ENCODE measurements at regions not wholly inside any gene's neighbourhood (a gene's known extent, or its start where the extent isn't known, plus 50 kb on each side); places are given as distances from the start of the nearest gene placed in this dataset.
A peak's percentile ranks its signal among the peaks of the same experiment; 100 is the strongest.

DNA sequence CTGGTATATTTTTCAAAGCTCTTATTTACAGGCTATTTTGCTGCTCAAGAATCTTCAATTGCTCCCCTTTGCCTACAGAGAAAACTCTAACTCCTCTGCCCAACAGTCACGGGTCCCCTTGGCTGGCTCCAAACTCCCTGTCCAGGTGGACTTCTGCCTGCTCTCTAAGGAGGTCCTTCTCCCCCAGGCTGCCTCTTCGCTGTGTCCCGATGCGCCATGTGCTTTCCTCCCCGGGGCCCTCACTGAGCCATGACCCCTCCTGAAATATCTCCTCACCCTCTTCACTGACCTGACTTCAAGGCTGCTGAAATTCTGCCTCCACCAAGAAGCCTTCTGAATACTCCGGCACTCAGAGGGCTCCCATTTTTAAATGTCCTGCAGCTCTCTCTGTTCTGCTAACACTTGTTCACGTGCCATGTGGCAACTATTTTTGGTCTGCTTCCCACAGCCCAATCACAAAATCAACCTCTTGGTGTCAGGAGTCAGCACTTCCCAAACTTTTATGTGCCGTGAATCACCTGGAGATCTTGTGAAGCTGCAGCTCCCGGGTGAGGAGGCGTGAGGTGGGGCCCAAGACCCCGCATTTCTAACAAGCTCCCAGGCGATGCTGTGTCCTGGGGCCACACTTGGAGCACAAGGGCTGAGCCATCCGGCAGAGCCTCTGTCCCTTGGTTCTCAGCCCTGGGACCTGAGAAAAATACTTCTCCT lies 85.7 kb upstream of the COL13A1 start:
- DNase-seq (ENCODE audit: low read depth in 2 of 3, low spot score in 2 of 3) = no peak

DNA sequence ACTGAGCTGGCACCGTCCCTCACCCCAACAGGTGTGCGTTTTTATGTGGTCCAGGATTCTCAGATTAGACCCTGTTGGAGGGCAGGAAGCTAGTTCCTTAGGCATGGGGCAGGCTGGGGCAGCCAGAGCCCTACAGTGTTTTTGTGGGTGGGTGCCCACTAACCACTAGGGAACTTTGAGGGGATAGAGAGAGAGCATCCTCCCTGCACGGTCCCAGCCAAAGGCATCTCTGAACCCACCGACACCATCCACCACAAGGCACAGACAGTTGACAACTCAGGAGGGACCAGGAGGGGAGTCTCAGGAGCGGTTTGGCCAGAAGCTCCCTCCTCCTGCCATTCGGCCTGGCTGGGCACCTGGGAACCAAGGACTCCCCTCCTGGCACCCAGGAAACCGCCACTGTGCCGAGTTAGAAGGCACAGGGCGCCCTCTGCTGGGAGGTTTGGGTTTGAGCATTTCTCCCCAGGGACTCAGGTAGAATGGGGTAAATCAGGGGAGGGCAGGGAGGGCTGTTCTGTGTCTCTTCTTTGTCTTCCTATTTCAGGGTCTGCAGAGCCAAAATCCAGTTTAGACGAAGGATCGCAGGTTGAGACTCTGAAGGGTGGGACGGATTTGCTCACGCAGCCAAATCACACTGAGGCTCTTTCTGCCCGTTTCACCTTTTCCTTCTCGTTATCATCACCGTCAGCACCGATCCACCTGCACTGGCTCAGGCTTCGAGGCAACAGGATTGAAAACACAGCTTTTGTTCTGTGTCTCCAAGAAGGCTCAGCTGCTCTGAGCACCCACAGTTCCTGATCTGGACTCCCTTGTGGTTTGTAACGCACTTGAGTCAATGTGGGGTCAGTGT lies 84.8 kb upstream of the COL13A1 start:
- peak in 2 of 3 experiments; percentile 37 to 59 for DNase-seq (ENCODE audit: low read depth in 2 of 3, low spot score in 2 of 3)

DNA sequence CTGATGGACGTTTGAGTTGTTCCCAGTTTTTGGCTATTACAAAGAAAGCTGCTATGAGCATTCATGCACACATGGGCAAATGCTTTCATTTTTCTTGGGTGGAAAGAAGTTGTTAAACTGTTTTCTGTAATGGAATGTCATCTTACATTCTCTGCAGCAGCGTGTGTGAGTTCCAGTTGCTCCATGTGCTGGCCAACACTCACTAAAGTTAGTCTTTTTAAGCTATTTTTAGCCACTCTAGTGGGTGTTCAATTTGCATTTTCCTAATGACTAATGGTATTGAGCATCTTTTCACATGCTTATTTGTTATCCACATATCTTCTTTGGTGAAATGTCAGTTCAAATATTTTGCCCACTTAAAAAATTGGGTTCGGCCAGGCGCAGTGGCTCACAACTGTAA lies 82.8 kb upstream of the COL13A1 start:
- no peak for DNase-seq (ENCODE audit: low read depth in 2 of 3, low spot score in 2 of 3)

DNA sequence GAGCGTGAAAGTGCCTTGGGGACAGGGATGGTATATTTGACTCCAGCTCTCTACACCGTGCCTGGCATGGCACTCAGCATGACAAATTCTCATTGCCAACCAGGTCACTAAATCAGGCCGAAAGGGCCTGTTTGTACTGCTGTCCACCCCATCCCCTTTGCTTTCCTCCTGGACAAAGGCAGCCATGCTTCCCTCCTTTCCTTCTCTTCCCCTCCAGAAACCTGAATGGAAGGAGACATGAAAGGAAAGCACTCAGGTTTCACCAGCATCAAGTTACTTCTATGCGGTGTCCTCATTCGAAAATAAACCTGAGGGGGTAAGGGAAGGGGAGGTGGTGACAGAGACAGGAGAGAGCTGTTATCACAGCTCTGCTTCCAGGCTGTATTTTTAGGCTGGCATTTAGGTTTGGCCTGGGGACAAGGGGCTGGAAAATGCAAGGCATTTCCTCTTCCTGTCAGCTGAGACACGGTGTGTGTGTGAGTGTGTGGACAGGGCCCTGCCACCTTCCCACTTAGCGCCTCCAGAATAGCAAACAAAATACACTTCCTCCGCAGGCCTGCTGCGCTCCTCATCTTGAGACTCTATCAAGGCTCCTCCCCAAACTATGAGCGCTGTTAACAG lies 79.9 kb upstream of the COL13A1 start:
- DNase-seq (ENCODE audit: low read depth in 2 of 3, low spot score in 2 of 3) = no peak

DNA sequence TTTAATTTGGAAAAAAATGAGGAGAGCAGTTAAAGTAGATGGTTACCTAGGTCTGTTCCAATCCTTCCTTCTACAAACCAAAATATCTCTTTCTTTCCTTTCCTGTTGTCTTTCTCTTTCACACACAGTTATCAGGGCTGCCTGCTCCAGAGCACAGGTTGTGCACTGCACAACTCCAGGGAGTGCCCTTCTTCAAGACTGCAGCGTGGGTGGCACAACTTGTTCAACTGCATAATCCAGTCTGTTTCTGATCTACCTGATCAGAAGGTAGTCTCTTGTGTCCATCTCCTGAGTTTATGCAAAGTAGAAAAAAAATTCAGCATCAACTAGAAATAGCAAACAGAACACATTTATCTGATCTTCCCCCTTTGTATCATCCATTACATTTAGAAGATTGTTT lies 78.1 kb upstream of the COL13A1 start:
- no peak for DNase-seq (ENCODE audit: low read depth in 2 of 3, low spot score in 2 of 3)

DNA sequence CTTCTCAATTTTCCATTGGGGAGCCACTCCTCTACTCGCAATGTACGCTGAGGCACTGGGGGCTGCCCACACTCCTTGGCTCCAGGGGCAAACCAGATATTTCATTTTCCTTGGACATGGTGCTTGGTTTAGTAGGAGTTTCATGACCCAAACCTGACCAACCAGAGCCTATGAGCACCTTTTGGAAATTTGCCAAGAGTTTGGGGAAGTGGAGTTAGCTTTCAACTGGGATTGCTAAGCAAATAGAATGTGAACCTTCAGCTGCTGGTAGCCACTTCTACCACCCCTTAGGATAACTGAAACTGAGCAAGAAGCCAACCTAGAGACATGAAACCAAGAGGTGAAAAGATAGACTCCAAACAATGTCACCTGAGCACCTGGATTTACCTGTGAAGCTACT lies 74.9 kb upstream of the COL13A1 start:
- DNase-seq (ENCODE audit: low read depth in 2 of 3, low spot score in 2 of 3) = no peak

DNA sequence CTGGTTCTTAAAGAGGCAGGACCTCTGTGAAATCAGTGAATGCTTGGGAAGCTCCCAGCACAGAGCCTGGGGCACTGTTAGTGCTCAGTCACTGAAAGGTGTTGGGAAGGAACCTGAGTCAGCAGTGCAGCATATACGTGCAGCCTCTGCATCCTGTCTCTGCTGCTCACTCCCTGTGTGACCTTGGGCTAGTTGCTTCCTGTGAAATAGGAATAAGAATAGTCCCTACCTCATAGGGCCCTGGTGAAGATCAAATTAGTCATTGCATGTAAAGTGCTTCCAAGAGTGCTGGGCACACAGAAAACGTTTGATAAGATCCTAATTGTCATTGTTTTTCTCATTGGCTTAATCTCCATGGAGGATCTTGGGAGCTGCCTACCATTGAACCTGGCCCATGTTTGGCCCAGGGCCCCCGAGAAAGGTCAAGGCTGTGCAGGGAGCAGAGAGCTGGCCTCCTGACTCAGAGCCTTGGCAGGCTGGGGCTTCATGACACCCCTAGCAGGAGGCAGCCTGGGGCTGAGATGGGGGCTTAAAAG lies 73.3 kb upstream of the COL13A1 start:
- no peak for DNase-seq (ENCODE audit: low read depth in 2 of 3, low spot score in 2 of 3)

DNA sequence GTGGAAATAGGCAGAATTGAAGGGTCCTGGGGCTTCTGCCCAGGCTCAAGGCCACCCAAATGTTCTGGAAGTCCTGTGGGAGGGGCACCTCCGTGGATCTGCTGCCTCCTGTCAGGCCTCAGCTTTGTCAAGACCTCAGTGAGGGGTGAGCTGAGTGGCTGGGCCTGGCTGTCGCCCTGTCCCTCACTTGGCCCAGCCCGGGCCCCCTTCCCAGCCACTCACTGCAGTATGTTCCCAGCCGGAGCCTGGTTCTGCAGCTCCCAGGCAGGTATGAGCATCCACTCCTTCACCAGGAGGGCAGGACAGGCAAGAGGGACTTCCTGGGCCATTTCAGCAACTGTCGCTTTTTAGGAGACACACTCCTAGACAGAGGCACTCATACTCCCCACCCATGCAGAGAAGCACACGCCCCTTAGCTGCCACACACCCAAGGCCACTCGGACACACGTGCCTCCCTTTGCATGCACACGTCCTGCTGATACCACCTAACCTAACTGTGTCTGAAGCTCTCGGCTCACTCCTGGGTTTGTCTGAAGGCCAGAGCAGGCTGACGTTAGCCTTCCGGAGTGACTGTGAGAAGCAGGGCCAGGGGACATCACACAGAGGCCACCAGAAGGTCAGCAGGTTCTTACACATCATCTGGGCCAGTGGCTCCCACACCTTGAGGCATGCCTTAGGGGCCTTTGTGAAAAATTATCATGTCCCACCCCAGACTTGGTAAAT lies 72.2 kb upstream of the COL13A1 start:
- DNase-seq (ENCODE audit: low read depth in 2 of 3, low spot score in 2 of 3) = no peak

DNA sequence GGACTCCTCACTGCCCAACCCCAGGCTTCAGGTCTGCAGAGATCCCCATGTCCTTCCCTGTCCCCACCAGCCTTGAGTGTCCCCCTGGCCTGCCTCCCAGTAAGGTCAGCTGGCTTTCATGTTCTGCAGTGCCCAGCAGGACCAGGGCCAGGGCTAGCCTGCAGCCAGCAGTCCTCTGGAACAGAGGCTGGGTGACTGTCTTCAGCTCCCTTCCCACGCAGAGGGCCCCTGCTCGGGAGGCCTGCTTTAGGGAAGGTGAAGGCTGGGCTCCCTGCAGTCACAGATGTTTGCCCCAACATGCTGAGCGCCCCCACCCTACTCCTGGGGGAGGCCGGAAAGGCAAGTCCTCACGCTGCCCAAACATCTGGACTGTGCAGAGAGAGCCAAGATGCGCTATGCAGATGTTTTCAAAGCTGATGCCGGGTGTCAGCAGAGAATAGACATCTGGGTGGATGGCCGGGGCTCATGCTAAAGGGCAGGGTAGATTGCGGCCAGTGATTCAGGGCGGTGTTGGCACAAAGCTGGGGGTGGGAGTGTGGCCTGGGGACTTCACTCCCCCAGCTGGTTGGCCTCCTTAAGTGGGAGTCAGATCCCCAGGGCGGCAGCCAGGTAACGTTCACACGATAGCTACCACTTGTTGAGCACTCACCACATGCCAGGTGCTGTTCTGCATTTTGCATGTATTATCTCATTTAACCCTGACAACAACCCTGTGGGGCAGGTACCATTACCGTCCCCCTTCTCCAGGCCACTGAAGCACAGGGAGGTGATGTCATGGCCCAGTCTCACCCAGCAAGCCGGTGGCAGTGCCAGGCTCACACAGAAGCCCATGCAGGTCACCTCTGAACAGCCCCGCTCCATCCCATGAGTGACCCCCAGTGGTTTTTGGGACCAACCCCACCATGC lies 71.2 kb upstream of the COL13A1 start:
- no peak for DNase-seq (ENCODE audit: low read depth in 2 of 3, low spot score in 2 of 3)

DNA sequence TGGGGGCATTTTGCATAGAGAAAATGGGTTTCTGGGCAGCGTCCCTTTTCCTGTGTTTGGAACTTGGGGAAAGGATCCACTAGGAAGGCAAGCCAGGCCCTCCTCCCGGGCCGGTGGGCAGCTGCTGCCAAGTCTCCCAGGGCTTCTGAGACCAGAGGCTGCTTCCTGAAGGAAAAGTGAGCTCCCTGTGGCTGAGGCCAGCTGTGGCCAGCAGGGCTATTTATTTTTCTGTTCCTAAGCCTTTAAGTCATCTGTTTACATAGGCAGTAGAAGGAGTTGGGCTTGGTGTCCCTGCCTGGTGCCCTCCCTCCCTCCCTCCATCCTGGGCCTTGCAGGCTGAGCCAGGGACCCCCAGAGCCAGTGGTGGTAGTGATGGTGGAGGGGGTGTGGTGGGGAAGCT lies 70.5 kb upstream of the COL13A1 start:
- DNase-seq (ENCODE audit: low read depth in 2 of 3, low spot score in 2 of 3) = no peak

DNA sequence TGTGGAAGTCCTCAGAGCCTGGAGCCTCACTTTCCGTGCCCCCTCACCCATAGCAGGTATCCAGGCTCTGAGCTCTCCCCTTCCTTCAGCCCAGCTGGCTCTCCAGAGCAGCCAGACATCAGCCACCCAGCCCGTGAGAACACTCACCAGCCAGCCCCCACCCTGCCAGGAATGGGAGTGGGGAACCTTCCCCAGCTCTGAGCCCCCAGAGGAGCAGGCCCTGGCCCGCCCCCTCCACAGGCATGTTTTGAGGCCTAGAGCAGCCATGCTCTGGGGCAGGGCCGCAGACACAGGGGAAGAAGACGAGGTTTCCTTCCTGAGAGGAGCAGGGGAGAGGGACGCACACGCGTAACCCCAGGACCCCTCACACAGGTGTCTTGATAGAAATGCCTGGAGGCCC lies 70.0 kb upstream of the COL13A1 start:
- no peak for DNase-seq (ENCODE audit: low read depth in 2 of 3, low spot score in 2 of 3)

DNA sequence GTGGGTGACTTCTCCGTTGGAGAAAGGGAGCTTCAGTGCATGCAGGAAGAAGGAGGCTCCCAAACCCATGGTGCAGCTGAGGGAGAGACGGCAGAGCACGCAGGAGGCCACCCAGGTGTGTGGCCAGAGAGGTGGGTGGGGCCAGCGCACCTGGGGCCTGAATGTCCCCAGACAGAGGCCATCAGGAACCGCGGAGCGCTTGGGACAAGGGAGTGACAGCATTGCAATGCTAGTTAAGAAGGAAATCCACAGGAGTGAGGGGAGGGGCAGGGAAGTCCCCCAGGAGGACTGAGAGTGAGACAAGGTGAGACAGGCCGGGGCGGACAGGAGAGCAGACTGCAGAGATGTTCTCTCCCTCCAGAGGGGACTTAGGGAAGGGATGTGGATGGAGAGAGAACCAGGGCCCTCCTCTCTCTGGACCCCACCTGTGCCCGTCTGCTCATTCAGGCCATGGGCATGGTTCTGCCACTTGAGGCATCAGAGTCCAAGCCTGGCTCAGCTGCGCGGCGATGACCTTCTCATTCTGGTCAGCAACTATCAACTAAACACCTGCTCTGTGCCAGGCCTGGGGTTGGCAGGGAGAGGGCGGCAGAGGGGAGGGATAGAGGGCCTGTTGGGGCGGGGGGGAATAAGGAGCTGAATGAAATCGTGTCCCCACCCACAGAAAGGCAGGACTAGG lies 69.4 kb upstream of the COL13A1 start:
- no peak for DNase-seq (ENCODE audit: low read depth in 2 of 3, low spot score in 2 of 3)

DNA sequence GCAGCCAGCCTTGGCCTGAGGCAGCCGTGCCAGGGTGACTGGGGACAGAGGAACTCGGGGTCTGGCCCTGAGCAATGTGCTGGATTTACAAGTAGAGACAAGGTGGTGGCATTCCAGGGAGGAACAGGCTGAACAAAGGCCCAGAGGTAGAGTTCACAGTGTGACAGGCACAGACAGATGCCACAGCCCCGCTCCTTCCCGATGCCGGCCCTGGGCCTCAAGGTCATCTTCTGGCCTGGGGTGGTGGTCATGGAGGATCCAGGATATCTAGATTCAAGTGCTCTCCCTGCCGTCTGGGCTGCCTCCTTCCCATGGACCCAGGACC lies 68.9 kb upstream of the COL13A1 start:
- no peak for DNase-seq (ENCODE audit: low read depth in 2 of 3, low spot score in 2 of 3)

DNA sequence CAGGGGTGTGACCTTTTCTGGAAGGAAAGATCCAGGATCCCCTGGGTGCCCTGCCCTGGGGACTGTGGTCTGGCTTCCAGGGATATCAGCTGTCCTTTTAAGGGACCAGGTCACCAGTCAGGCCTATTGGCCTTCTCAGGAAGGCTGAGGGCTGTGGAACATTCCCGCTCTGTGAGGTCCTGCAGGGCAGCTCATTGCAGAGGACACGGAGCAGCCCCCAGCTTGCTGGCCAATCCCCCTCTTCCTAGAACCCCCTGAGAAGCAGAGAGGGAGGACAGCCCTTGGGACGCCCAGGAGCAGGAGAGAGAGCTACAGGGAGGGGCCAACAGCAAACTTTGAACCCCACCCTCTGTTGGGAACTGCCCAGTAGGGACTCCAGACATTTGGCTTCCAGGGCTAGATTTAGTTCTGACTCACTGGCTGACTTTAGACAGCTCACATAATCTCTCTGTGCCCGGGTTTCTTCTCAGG lies 67.9 kb upstream of the COL13A1 start:
- DNase-seq (ENCODE audit: low read depth in 2 of 3, low spot score in 2 of 3) = no peak

DNA sequence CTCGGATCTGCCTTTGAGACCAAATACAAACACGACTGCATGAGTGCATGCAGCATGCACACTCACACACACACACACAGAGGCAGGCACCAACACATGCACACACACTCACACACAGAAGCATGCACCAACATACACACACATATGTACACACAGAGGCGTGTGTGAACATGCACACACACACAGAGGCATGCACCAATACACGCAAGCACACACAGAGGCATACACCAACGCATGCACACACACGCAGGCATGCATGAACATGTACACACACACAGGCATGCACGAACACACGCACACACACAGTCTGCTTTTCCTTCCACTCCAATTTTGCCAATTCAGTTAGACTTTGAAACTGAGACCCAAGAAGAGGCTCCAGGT lies 67.3 kb upstream of the COL13A1 start:
- no peak for DNase-seq (ENCODE audit: low read depth in 2 of 3, low spot score in 2 of 3)

DNA sequence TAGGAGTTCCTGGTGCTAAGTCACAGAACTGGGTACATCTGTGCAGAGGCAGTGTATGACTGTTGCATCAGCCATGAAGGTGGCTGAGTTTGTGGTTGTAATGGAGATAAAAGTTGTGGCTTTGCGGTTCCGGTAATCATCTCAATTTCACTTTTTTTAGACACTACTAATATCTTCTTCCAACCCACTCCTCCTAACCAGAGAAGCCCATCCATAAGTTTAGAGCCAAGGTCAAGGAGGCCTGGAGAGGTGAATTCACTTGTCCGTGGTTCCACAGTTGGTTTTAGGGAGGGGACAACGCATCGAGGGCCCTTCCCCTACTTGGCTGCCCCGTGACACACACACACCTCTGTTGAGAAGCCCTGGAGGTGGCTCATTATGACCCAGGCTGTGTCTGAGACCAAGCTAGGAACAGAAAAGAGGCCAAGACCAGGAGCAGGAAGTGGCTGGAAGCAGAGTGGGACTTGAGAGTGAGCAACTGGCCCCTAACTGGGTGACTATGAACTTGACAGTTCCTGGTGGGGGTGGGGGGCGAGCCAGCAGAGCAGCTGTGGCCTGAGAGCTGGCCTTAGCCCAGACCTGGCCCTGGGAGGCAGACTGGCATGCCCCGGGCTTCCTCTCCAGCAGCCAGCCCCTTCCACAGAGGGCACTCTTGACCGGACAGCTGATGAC lies 66.8 kb upstream of the COL13A1 start:
- no peak for DNase-seq (ENCODE audit: low read depth in 2 of 3, low spot score in 2 of 3)

DNA sequence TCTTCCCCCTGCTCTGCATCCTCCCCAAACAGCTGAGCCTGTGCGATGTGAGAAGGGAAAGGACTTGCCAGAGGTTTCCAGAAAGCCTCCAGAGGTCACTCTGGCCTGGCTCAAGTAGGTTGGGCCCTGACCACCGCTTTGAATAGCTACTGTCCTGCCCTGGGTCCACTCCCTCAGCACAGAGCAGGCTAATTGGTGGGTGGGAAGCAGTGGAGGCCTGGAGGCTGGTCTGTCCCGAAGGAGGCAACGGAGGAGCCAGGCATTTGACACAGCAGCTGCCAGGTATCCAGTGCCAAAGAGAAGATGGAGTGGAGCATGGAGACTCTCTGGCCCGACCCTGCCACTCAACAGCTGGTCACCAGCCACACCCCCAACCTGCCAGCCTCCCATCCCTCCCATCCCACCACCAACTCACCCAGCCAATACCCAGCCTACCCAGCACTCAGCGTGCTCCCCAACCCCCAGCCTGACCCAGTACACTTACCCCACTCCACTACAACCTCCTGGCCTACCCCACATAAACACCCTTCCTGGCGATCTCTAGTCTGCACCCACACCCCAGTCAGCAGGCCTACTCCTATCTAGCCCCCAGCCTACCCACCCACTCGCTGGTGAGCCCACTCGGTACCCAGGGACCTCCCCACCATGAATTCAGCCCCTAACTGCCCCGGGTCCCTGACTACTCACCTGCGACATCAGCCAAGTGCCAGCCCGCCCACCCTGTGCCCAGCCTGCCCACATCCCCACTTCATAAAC lies 64.6 kb upstream of the COL13A1 start:
- DNase-seq (ENCODE audit: low read depth in 2 of 3, low spot score in 2 of 3) = no peak

DNA sequence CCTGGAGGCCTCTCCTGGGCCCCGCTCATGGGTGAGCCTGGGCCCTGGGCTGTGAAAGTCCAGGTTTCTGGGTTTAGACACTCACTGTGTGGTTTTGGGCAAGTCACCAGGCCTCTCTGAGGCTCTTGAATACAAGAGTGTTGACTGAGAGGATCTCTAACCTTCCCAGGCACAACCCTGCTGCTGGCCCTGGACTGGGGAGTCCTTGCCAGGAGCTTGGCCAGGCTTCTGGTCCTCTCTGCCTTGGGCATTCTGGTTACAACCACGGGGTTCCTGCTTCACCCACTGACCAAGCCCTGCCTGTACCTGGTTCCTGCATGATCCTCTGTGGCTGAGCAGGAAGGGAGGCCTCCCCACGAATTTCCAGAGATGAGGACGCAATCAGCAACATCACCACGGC lies 63.6 kb upstream of the COL13A1 start:
- DNase-seq (ENCODE audit: low read depth in 2 of 3, low spot score in 2 of 3) = no peak

Data from activated CD8-positive, alpha-beta memory T cell treated with anti-CD3 and anti-CD28 coated beads for 48 hours (primary cell).